ENCODE measurements at regions not wholly inside any gene's neighbourhood (a gene's known extent, or its start where the extent isn't known, plus 50 kb on each side); places are given as distances from the start of the nearest gene placed in this dataset.
"Not testable (repeated sequence)": the region's sequence is repeated elsewhere in the genome, so short reads cannot be mapped to it uniquely, and the experiment has no call there.

DNA sequence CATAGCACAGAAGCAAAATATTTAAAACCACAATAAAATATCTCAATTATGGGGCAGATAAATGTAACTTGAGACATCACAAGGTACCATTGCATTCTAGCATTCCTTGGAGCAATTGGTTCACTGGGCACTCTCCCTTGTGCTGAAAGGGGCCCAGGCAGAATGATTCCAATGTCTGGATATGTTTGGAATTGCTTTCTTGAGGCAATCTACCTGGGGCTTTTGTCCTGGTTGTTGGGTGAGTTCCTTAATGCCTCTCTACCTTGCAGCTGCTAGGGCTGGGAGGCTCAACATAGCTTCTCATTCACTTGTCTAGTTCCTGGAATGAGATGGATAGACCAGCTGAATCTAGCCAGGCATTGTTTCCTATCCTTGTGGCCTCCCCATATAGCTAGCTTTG, 539.6 kb upstream of the FSHR start:
- Mint-ChIP-seq H3K36me3 (ENCODE audit: insufficient read depth, unreplicated experiment) (no peaks in the 10 kb centered on the region), H3K4me1 (ENCODE audit: insufficient read depth, unreplicated experiment) (no peaks in the 10 kb centered on the region), H3K9me3 (ENCODE audit: unreplicated experiment) (no peaks in the 10 kb centered on the region), H3K27me3 (ENCODE audit: insufficient read depth, unreplicated experiment) (no peaks in the 10 kb centered on the region), H3K4me3 (ENCODE audit: unreplicated experiment) (no peak overlapping the region), H3K27ac (ENCODE audit: low read depth, unreplicated experiment) (no peak overlapping the region)
- intact Hi-C loops (cut with micrococcal nuclease) = no loop called here
- TF ChIP-seq, protein P1, sequence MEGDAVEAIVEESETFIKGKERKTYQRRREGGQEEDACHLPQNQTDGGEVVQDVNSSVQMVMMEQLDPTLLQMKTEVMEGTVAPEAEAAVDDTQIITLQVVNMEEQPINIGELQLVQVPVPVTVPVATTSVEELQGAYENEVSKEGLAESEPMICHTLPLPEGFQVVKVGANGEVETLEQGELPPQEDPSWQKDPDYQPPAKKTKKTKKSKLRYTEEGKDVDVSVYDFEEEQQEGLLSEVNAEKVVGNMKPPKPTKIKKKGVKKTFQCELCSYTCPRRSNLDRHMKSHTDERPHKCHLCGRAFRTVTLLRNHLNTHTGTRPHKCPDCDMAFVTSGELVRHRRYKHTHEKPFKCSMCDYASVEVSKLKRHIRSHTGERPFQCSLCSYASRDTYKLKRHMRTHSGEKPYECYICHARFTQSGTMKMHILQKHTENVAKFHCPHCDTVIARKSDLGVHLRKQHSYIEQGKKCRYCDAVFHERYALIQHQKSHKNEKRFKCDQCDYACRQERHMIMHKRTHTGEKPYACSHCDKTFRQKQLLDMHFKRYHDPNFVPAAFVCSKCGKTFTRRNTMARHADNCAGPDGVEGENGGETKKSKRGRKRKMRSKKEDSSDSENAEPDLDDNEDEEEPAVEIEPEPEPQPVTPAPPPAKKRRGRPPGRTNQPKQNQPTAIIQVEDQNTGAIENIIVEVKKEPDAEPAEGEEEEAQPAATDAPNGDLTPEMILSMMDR (IDR thresholded peaks at IDR 0.05; ENCODE audit: unreplicated experiment) = no peak
- no TSS peak for BruUV-seq (replicated peaks)
- ChIA-PET POLR2A (no interaction called here), CTCF (interaction anchor here (0.5 to 1.0 kb wide), 3 partner anchors 73 to 709 kb away, joined by 3 to 4 read pairs (median 4); no protein-coding TSS in a partner anchor)
- DNase-seq (ENCODE audit: unreplicated experiment) = no peak

DNA sequence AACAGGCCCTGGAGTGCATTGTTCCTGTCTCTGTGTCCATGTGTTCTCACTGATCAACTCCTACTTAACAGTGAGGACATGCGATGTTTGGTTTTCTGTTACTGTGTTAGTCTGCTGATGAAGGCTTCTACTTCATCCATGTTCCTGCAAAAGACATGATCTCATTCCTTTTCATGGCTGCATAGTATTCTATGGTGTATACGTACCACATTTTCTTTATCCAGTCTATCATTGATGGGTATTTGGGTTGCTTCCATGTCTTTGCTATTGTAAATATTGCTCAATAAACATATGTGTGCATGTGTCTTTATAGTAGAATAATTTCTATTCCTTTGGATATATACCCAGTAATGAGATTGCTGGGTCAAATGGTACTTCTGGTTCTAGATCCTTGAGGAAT, 537.7 kb upstream of the FSHR start:
- BruUV-seq (replicated peaks); DNase-seq (ENCODE audit: unreplicated experiment); H3K4me1 Mint-ChIP-seq (ENCODE audit: insufficient read depth, unreplicated experiment); intact Hi-C loops (cut with micrococcal nuclease); H3K27me3 Mint-ChIP-seq (ENCODE audit: insufficient read depth, unreplicated experiment); H3K36me3 Mint-ChIP-seq (ENCODE audit: insufficient read depth, unreplicated experiment); H3K4me3 Mint-ChIP-seq (ENCODE audit: unreplicated experiment); H3K27ac Mint-ChIP-seq (ENCODE audit: low read depth, unreplicated experiment); H3K9me3 Mint-ChIP-seq (ENCODE audit: unreplicated experiment): not testable (repeated sequence)
- ChIA-PET POLR2A (interaction anchor here (0.6 kb wide), 1 partner anchor 494 kb away, joined by 3 read pairs; no protein-coding TSS in a partner anchor), CTCF (interaction anchor here (1.0 to 1.5 kb wide), 3 partner anchors 453 to 711 kb away, joined by 3 to 4 read pairs (median 3); no protein-coding TSS in a partner anchor)

DNA sequence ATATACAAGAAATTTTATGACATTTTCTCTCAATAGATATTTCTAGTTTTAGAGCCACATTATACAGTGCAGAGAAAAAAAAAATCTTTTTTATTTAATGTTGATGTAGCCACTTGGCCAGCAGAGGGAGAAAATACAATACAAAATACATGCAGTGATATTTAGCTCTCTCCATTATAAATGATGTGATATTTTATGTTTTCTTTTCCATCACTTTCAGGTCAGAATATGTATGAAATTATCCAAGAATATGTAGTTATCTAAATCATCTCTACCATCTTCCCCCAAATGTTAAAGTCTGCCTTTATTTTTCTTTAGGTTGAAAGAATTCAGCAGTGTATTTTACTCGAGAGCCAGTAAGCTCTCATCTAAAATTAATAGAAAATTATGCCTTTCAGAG, 533.6 kb upstream of the FSHR start:
- Mint-ChIP-seq H3K36me3 (ENCODE audit: insufficient read depth, unreplicated experiment) (no peaks in the 10 kb centered on the region), H3K27me3 (ENCODE audit: insufficient read depth, unreplicated experiment) (peaks cover 22% of the 10 kb centered on the region), H3K4me1 (ENCODE audit: insufficient read depth, unreplicated experiment) (no peaks in the 10 kb centered on the region), H3K4me3 (ENCODE audit: unreplicated experiment) (no peak overlapping the region), H3K9me3 (ENCODE audit: unreplicated experiment) (no peaks in the 10 kb centered on the region), H3K27ac (ENCODE audit: low read depth, unreplicated experiment) (no peak overlapping the region)
- POLR2A ChIA-PET = interaction anchor here (0.7 to 1.0 kb wide), 2 partner anchors 714 to 806 kb away, joined by 3 read pairs; no protein-coding TSS in a partner anchor
- no peak for DNase-seq (ENCODE audit: unreplicated experiment)
- intact Hi-C loops (cut with micrococcal nuclease) = loop anchor here (1.0 to 10.0 kb wide), 5 partner anchors 433 to 804 kb away; no protein-coding TSS in a partner anchor
- CTCF ChIA-PET = interaction anchor here (0.5 to 5.2 kb wide), 17 partner anchors 9 to 804 kb away, joined by 3 to 40 read pairs (median 4); no protein-coding TSS in a partner anchor
- no TSS peak for BruUV-seq (replicated peaks)
- TF ChIP-seq, protein P1 (IDR thresholded peaks at IDR 0.05; ENCODE audit: unreplicated experiment) = peak; percentile 39

DNA sequence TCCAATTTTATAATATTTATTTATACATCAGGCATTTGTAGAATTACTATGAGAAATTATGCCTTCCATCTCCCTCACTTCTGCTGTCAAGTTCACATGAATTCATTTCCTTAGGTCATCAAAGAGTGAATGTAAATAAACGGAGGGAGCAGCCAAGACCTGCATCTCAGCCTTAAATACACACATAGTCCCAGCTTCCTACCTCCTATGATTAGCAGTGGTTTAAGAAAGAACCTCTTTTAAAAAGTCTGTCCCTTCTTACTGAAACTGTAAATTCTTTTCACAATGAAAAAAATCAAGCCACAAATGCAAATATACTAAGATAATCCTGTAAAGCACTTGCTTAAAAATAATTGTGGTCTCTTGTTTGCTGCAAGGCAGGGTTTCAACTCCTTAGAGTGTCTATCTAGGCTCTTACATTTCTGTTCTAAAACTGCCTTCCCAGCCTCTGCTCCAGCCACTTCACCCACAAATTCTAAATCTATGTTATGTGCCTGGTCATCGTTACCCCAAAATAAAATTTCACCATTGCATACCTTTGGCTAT, 532.7 kb upstream of the FSHR start:
- intact Hi-C loops (cut with micrococcal nuclease) = loop anchor here (5.0 to 10.0 kb wide), 3 partner anchors 432 to 805 kb away; no protein-coding TSS in a partner anchor
- POLR2A ChIA-PET = no interaction called here
- CTCF ChIA-PET = interaction anchor here (0.6 to 5.2 kb wide), 6 partner anchors 8 to 805 kb away, joined by 3 to 40 read pairs (median 8); no protein-coding TSS in a partner anchor
- TF ChIP-seq, protein P1 (IDR thresholded peaks at IDR 0.05; ENCODE audit: unreplicated experiment) = no peak
- Mint-ChIP-seq H3K4me1 (ENCODE audit: insufficient read depth, unreplicated experiment) (no peaks in the 10 kb centered on the region), H3K4me3 (ENCODE audit: unreplicated experiment) (no peak overlapping the region), H3K27ac (ENCODE audit: low read depth, unreplicated experiment) (no peak overlapping the region), H3K36me3 (ENCODE audit: insufficient read depth, unreplicated experiment) (no peaks in the 10 kb centered on the region), H3K27me3 (ENCODE audit: insufficient read depth, unreplicated experiment) (peaks cover 22% of the 10 kb centered on the region), H3K9me3 (ENCODE audit: unreplicated experiment) (no peaks in the 10 kb centered on the region)
- BruUV-seq (replicated peaks) = no TSS peak
- DNase-seq (ENCODE audit: unreplicated experiment) = no peak
